ENCODE measurements at regions not wholly inside any gene's neighbourhood (a gene's known extent, or its start where the extent isn't known, plus 50 kb on each side); places are given as distances from the start of the nearest gene placed in this dataset.

GRCh38 chr9:89748021-89748670, 143.3 kb downstream of the GADD45G start:
- DNase-seq = no peak

- DNase-seq = no peak
Observed at GRCh38 chr9:89748831-89749499, 144.2 kb downstream of the GADD45G start.

GRCh38 chr9:89749500-89750116, 144.8 kb downstream of the GADD45G start:
- peak; percentile 25 for DNase-seq

GRCh38 chr9:89750117-89750791, 145.4 kb downstream of the GADD45G start:
- no peak for DNase-seq

- DNase-seq = no peak
Observed at GRCh38 chr9:89751079-89751825, 146.4 kb downstream of the GADD45G start.

- DNase-seq = no peak
Observed at GRCh38 chr9:89752154-89752553, 147.3 kb downstream of the GADD45G start.

GRCh38 chr9:89753472-89754055, 148.8 kb downstream of the GADD45G start:
- DNase-seq = no peak

GRCh38 chr9:89754193-89754592, 149.4 kb downstream of the GADD45G start:
- no peak for DNase-seq

GRCh38 chr9:89755821-89756220, 151.0 kb downstream of the GADD45G start:
- peak; percentile 52 for DNase-seq

- no peak for DNase-seq
Observed at GRCh38 chr9:89756891-89757537, 152.2 kb downstream of the GADD45G start.

- DNase-seq = no peak
Observed at GRCh38 chr9:89757776-89758528, 153.1 kb downstream of the GADD45G start.

GRCh38 chr9:89759572-89759971, 154.8 kb downstream of the GADD45G start:
- no peak for DNase-seq

- DNase-seq = no peak
Observed at GRCh38 chr9:89760123-89760522, 155.3 kb downstream of the GADD45G start.

- no peak for DNase-seq
Observed at GRCh38 chr9:89764217-89764616, 159.4 kb downstream of the GADD45G start.

- no peak for DNase-seq
Observed at GRCh38 chr9:89765211-89765946, 160.6 kb downstream of the GADD45G start.

- DNase-seq = no peak
Observed at GRCh38 chr9:89766991-89767390, 162.2 kb downstream of the GADD45G start.

GRCh38 chr9:89768051-89768450, 163.2 kb downstream of the GADD45G start:
- DNase-seq = no peak

GRCh38 chr9:89768650-89769071, 163.8 kb downstream of the GADD45G start:
- no peak for DNase-seq

GRCh38 chr9:89770531-89771174, 165.8 kb downstream of the GADD45G start:
- no peak for DNase-seq

- no peak for DNase-seq
Observed at GRCh38 chr9:89771205-89771604, 166.4 kb downstream of the GADD45G start.
